GM12875 (cell line): ENCODE measurements at regions not wholly inside any gene's neighbourhood (a gene's known extent, or its start where the extent isn't known, plus 50 kb on each side); places are given as distances from the start of the nearest gene placed in this dataset.

Experiments used
- H3K4me3 ChIP-seq: one replicate; pipeline ENCODE4 v1.5.1; 2011; ENCODE audit warnings: low read depth, low read length, control low read depth
- CTCF ChIP-seq: IDR thresholded peaks from 2 replicates; pipeline ENCODE4 v1.5.1; 2011; ENCODE audit warnings: low read depth, mild to moderate bottlenecking, control low read depth, inconsistent platforms, low read length, moderate library complexity, borderline replicate concordance; ENCODE audit not compliant: insufficient read depth

- no peak for TF ChIP-seq CTCF
- H3K4me3 ChIP-seq, result no peak overlapping the region
Observed at GRCh38 chr2:155157065-155157464, 458.6 kb downstream of the KCNJ3 start.

GRCh38 chr2:155151945-155152344, 453.4 kb downstream of the KCNJ3 start:
- no peak overlapping the region for H3K4me3 ChIP-seq
- TF ChIP-seq CTCF, result no peak

- no peak for TF ChIP-seq CTCF
- no peak overlapping the region for H3K4me3 ChIP-seq
Observed at GRCh38 chr2:155151472-155151871, 453.0 kb downstream of the KCNJ3 start.

DNA sequence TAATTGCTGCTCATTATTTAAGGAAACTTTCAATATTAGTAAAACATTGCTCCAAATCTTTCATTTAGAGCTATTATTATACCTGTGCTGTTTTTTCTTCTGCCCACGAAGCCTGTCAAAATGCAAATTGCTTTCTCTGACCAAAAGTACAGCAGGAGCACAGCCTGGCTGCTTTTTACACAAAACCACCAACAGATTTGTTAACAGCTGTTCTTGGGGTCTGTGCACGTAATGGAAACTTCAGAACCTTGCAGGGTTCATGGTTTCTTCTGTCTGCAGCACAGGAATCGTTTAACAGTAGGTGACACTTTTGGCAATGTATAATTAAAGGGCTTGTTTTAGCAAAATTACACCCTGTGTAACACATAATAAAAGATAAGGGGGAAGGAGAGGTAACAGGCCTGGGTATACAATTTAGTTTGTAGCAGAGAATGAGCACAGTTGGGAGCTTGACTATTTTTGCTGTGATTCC, 447.3 kb downstream of the KCNJ3 start:
- no peak for TF ChIP-seq CTCF
- H3K4me3 ChIP-seq, result no peak overlapping the region

DNA sequence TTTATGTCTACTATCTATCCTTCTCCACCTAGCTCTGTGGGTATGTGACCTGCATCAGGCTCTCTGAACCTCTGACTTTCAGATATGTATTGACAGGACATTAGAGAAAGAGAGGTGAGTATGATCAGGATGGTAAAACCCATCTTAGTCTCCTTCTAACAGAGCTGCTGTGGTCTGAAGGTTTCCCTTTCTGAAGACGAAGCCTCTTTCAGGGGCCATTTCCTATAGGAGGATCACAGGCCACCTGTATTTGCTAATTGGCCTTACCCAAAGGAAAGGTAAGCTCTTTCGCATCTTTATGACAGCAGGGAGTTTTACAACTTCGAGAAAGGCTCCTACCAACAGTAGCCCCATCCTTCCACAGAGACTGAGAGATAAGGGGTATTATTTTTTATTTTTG, 442.9 kb downstream of the KCNJ3 start:
- no peak overlapping the region for H3K4me3 ChIP-seq
- no peak for TF ChIP-seq CTCF

DNA sequence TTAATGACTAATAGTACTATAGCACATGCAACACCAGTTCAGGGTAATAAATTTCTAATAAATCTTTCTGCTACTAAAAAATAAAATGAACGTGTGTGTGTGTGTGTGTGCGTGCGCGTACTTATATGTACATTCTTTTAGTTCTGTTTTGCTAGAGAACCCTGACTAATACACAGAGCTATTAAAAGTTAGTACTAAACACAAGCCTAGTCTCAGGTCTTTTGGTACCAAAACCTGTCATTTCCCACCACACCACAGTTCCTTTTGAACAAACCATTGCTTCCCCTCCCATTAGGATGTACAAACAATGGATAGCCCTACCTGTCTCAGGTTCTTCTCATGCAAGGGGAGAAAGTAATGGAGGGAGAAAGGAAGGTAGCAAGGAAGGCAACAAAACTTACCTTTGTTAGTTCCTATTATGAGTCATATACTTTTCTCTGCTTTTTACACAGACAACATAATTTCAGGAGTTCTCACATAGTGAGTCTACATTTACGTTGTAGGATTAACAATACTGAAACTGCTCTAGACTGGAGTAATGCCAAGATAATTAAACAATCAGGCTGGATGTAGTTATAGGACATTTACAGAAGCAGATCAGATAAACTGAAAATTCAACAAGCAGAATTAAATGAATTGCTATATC, 427.2 kb downstream of the KCNJ3 start:
- H3K4me3 ChIP-seq, result no peak overlapping the region
- no peak for TF ChIP-seq CTCF

- TF ChIP-seq CTCF, result no peak
- no peak overlapping the region for H3K4me3 ChIP-seq
Observed at GRCh38 chr2:155115846-155116245, 417.4 kb downstream of the KCNJ3 start.
